Ascending aorta (tissue), 2 donors: ENCODE measurements at regions not wholly inside any gene's neighbourhood (a gene's known extent, or its start where the extent isn't known, plus 50 kb on each side); places are given as distances from the start of the nearest gene placed in this dataset.

Experiments
- DNase-seq, 2 donors: peaks; one replicate each; pipeline ENCODE4 v3.0.0-alpha.2; 2019; ENCODE audit warnings: low spot score in 2 of 2
- H3K27ac ChIP-seq, 2 donors: fragments of 200-600 bp; sonication (generic); one replicate each; pipeline ENCODE4 v1.5.1; 2016 to 2017; ENCODE audit warnings: mild to moderate bottlenecking in 1 of 2
- H3K27me3 ChIP-seq: fragments of 200-600 bp; sonication (generic); one replicate; pipeline ENCODE4 v1.5.1; 2017
- H3K36me3 ChIP-seq, 2 donors: fragments of 200-600 bp; sonication (generic); one replicate each; pipeline ENCODE4 v1.5.1; 2016
- H3K4me1 ChIP-seq, 2 donors: fragments of 200-600 bp; sonication (generic); one replicate each; pipeline ENCODE4 v1.5.1; 2016 to 2017; ENCODE audit warnings: mild to moderate bottlenecking in 1 of 2
- H3K4me3 ChIP-seq, 2 donors: fragments of 200-600 bp; sonication (generic); one replicate each; pipeline ENCODE4 v1.5.1; 2016 to 2017; ENCODE audit warnings: mild to moderate bottlenecking in 1 of 2
- H3K9me3 ChIP-seq, 2 donors: fragments of 200-600 bp; sonication (generic); one replicate each; pipeline ENCODE4 v1.5.1; 2016
- CTCF ChIP-seq, 3 experiments: fragments of 200-600 bp in 2 of 3; fragments of 450-650 bp in 1 of 3; sonication (generic) in 2 of 3; IDR thresholded peaks; one replicate each; pipeline ENCODE4 v1.5.1; 2016 to 2019; ENCODE audit warnings: antibody characterized with exemption in 3 of 3, mild to moderate bottlenecking in 1 of 3, moderate library complexity in 1 of 3
- intact Hi-C: fragments of 100-400 bp; cut with DNase I; formaldehyde crosslinking; loops from one replicate; pipeline ENCODE4 v1.15.1; 2023

- DNase-seq = no peak
- intact Hi-C loops = no loop called here
- H3K27me3 ChIP-seq = no peaks in the 10 kb centered on the region
- no peak for TF ChIP-seq CTCF (IDR thresholded peaks at IDR 0.05)
- H3K27ac ChIP-seq = no peak overlapping the region
- H3K9me3 ChIP-seq = no peaks in the 10 kb centered on the region
- H3K4me3 ChIP-seq = no peak overlapping the region
- H3K4me1 ChIP-seq = no peaks in the 10 kb centered on the region
- no peaks in the 10 kb centered on the region for H3K36me3 ChIP-seq
These were observed 105.0 kb upstream of the ADGRL2 start for GRCh38 chr1:81695741-81696140.

- Histone ChIP-seq H3K4me3 (no peak overlapping the region), H3K27me3 (no peaks in the 10 kb centered on the region), H3K9me3 (no peaks in the 10 kb centered on the region), H3K27ac (no peak overlapping the region), H3K4me1 (no peaks in the 10 kb centered on the region), H3K36me3 (no peaks in the 10 kb centered on the region)
- intact Hi-C loops = no loop called here
- no peak for TF ChIP-seq CTCF (IDR thresholded peaks at IDR 0.05)
- DNase-seq = no peak
These were observed 107.4 kb upstream of the ADGRL2 start for GRCh38 chr1:81693316-81693715.

- H3K9me3 ChIP-seq = no peaks in the 10 kb centered on the region
- no peak for DNase-seq
- no peak for TF ChIP-seq CTCF (IDR thresholded peaks at IDR 0.05)
These were observed 109.9 kb upstream of the ADGRL2 start for GRCh38 chr1:81690676-81691453.

GRCh38 chr1:81689531-81689941 lies 111.2 kb upstream of the ADGRL2 start:
- H3K9me3 ChIP-seq = no peaks in the 10 kb centered on the region

More at GRCh38 chr1:81690676-81691453, 109.9 kb upstream of the ADGRL2 start:
- H3K4me3 ChIP-seq = no peak overlapping the region
- no peaks in the 10 kb centered on the region for H3K36me3 ChIP-seq
- intact Hi-C loops = no loop called here
- H3K4me1 ChIP-seq = no peaks in the 10 kb centered on the region
- no peak overlapping the region for H3K27ac ChIP-seq
- no peaks in the 10 kb centered on the region for H3K27me3 ChIP-seq

GRCh38 chr1:81682490-81682889 lies 118.2 kb upstream of the ADGRL2 start:
- no peak for DNase-seq
- no peaks in the 10 kb centered on the region for H3K27me3 ChIP-seq
- no peak overlapping the region for H3K27ac ChIP-seq
- no peaks in the 10 kb centered on the region for H3K9me3 ChIP-seq
- H3K4me3 ChIP-seq = no peak overlapping the region
- intact Hi-C loops = no loop called here
- no peak for TF ChIP-seq CTCF (IDR thresholded peaks at IDR 0.05)
- peaks cover 0 to 4% of the 10 kb centered on the region in 2 donors for H3K4me1 ChIP-seq
- H3K36me3 ChIP-seq = no peaks in the 10 kb centered on the region

More at GRCh38 chr1:81689531-81689941, 111.2 kb upstream of the ADGRL2 start:
- no peaks in the 10 kb centered on the region for H3K27me3 ChIP-seq
- H3K27ac ChIP-seq = no peak overlapping the region
- intact Hi-C loops = no loop called here
- no peak overlapping the region for H3K4me3 ChIP-seq
- no peak for DNase-seq
- no peaks in the 10 kb centered on the region for H3K4me1 ChIP-seq
- no peak for TF ChIP-seq CTCF (IDR thresholded peaks at IDR 0.05)
- no peaks in the 10 kb centered on the region for H3K36me3 ChIP-seq
